ENCODE measurements at regions not wholly inside any gene's neighbourhood (a gene's known extent, or its start where the extent isn't known, plus 50 kb on each side); places are given as distances from the start of the nearest gene placed in this dataset.

DNA sequence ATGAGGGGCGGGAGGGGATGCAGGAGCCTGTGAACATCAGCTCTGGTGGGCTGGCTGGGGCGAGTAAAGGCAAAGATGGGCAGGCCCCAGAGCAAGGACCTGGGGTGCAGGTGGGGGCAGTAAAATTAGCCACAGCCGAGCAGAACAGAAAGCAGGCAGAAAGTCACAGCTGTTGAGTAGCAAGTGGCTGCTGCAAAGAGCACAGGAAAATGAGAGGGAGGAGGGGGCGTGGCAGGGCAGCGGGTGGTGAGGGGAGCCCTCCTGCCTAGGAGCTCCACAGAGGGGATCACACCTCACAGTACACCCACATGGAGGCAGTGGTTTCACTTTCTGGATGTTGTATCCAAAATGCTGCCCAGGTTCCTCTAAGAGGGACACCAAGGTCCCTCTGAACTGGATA lies 79.6 kb downstream of the LBH start:
- H4K5ac ChIP-seq (ENCODE audit: insufficient read length, low read depth, low read length): no peak overlapping the region
- Mint-ChIP-seq H3K4me1 (peaks cover 3 to 7% of the 10 kb centered on the region in 2 experiments), H3K27me3 (ENCODE audit: low read depth) (no peaks in the 10 kb centered on the region), H3K36me3 (ENCODE audit: insufficient read depth in 1 of 3, low read depth in 3 of 3) (no peaks in the 10 kb centered on the region), H3K4me3 (peak overlapping the region in 1 of 2 experiments; percentile 17; a peak in 1 of 5 replicates), H3K9me3 (peaks cover 2 to 4% of the 10 kb centered on the region in 2 experiments; a peak in 1 of 5 replicates), H3K27ac (no peak overlapping the region; a peak in 2 of 7 replicates)
- no peak overlapping the region for H2BK120ac ChIP-seq (ENCODE audit: low read depth, low read length, poor library complexity, severe bottlenecking)
- no peak overlapping the region for H3K4ac ChIP-seq (ENCODE audit: low read depth, low read length)
- no peak overlapping the region for H3T11ph ChIP-seq (ENCODE audit: low read length)
- H4K20me1 ChIP-seq (ENCODE audit: control insufficient read depth, insufficient read depth, insufficient read length): no peaks in the 10 kb centered on the region
- H3K9ac ChIP-seq (ENCODE audit: extremely low read depth, insufficient read length, low read length): no peak overlapping the region
- no peak overlapping the region for H2BK5ac ChIP-seq (ENCODE audit: insufficient read length, low read length)
- no peaks in the 10 kb centered on the region for H3K79me2 ChIP-seq (ENCODE audit: insufficient read depth, low read length)
- H3K9me3 ChIP-seq (ENCODE audit: control insufficient read depth, low read depth, low read length): no peaks in the 10 kb centered on the region
- H3K4me1 ChIP-seq (ENCODE audit: insufficient read depth, low read length): no peaks in the 10 kb centered on the region
- H4K8ac ChIP-seq (replicated peaks; ENCODE audit: insufficient read length, low read depth, low read length): no peak overlapping the region
- no peak overlapping the region for H2AK5ac ChIP-seq (ENCODE audit: insufficient read length, low read length)
- H3K14ac ChIP-seq (ENCODE audit: insufficient read depth, low read length): no peak overlapping the region
- WGBS (ENCODE audit: extremely low coverage, insufficient read length, low lambda C conversion rate): no CpG with 5 or more reads among the region's 5 CpGs
- H2BK15ac ChIP-seq (ENCODE audit: low read depth, low read length): no peak overlapping the region
- H3K27me3 ChIP-seq (ENCODE audit: insufficient read depth, low read length): no peaks in the 10 kb centered on the region
- no peak overlapping the region for H2AFZ ChIP-seq (ENCODE audit: low read length)
- H3K18ac ChIP-seq (ENCODE audit: insufficient read length, low read depth, low read length): no peak overlapping the region
- H2BK20ac ChIP-seq (ENCODE audit: low read depth, low read length, poor library complexity, severe bottlenecking): no peak overlapping the region
- H3K23me2 ChIP-seq (ENCODE audit: insufficient read length, low read depth, low read length, poor library complexity, severe bottlenecking): peaks cover 4% of the 10 kb centered on the region
- H3K4me2 ChIP-seq (ENCODE audit: insufficient read depth, insufficient read length, low read length): no peak overlapping the region
- H3K27ac ChIP-seq (ENCODE audit: insufficient read length, low read depth, low read length): no peak overlapping the region
- no peaks in the 10 kb centered on the region for H3K79me1 ChIP-seq (ENCODE audit: insufficient read depth, low read depth, low read length, poor library complexity, severe bottlenecking)
- no peak for DNase-seq
- H3K56ac ChIP-seq (ENCODE audit: insufficient read length, low read depth, low read length): no peak overlapping the region
- H3K23ac ChIP-seq (ENCODE audit: insufficient read length, low read depth, low read length): no peak overlapping the region
- TF ChIP-seq, protein P1, sequence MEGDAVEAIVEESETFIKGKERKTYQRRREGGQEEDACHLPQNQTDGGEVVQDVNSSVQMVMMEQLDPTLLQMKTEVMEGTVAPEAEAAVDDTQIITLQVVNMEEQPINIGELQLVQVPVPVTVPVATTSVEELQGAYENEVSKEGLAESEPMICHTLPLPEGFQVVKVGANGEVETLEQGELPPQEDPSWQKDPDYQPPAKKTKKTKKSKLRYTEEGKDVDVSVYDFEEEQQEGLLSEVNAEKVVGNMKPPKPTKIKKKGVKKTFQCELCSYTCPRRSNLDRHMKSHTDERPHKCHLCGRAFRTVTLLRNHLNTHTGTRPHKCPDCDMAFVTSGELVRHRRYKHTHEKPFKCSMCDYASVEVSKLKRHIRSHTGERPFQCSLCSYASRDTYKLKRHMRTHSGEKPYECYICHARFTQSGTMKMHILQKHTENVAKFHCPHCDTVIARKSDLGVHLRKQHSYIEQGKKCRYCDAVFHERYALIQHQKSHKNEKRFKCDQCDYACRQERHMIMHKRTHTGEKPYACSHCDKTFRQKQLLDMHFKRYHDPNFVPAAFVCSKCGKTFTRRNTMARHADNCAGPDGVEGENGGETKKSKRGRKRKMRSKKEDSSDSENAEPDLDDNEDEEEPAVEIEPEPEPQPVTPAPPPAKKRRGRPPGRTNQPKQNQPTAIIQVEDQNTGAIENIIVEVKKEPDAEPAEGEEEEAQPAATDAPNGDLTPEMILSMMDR (conservative IDR thresholded peaks at IDR 0.05): no peak
- H2BK12ac ChIP-seq (ENCODE audit: insufficient read length, low read depth, low read length): no peak overlapping the region
- no peak overlapping the region for H4K91ac ChIP-seq (ENCODE audit: insufficient read length, low read depth, low read length)
